ENCODE measurements at regions not wholly inside any gene's neighbourhood (a gene's known extent, or its start where the extent isn't known, plus 50 kb on each side); places are given as distances from the start of the nearest gene placed in this dataset.
A peak's percentile ranks its signal among the peaks of the same experiment; 100 is the strongest.

GRCh38 chr2:144333143-144333555 lies 186.8 kb downstream of the ZEB2 start:
- no peak for DNase-seq (ENCODE audit: extremely low read depth in 1 of 2, low read depth in 1 of 2)

GRCh38 chr2:144332356-144333142 lies 187.4 kb downstream of the ZEB2 start:
- peak in 1 of 2 donors; percentile 81 for DNase-seq (ENCODE audit: extremely low read depth in 1 of 2, low read depth in 1 of 2)

GRCh38 chr2:144331674-144332355 lies 188.1 kb downstream of the ZEB2 start:
- no peak for DNase-seq (ENCODE audit: extremely low read depth in 1 of 2, low read depth in 1 of 2)

- DNase-seq (ENCODE audit: extremely low read depth in 1 of 2, low read depth in 1 of 2) = peak in 1 of 2 donors; percentile 8
These were observed 188.8 kb downstream of the ZEB2 start for GRCh38 chr2:144330951-144331673.

DNA sequence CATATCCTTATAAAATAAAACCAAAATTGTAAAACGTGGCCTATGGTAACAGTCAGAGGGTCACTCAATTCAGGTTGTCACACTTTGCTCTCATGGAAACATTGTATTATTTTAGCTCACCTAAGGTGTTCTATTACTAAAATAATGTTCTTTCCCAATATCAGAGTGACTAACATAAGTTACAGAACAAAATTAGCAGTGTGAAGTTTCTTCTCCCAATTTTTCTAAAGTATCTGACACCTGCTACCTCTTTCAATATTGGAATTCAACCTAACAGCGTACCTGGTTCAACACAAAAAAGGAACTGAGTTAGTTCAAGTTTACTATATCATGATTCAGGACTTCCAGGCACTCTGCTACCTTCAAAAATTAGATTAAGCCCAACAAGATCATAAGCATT lies 190.4 kb downstream of the ZEB2 start:
- no peak for DNase-seq (ENCODE audit: extremely low read depth in 1 of 2, low read depth in 1 of 2)

- no peak for DNase-seq (ENCODE audit: extremely low read depth in 1 of 2, low read depth in 1 of 2)
These were observed 191.0 kb downstream of the ZEB2 start for GRCh38 chr2:144328938-144329337.

- no peak for DNase-seq (ENCODE audit: extremely low read depth in 1 of 2, low read depth in 1 of 2)
These were observed 193.1 kb downstream of the ZEB2 start for GRCh38 chr2:144326825-144327224.

DNA sequence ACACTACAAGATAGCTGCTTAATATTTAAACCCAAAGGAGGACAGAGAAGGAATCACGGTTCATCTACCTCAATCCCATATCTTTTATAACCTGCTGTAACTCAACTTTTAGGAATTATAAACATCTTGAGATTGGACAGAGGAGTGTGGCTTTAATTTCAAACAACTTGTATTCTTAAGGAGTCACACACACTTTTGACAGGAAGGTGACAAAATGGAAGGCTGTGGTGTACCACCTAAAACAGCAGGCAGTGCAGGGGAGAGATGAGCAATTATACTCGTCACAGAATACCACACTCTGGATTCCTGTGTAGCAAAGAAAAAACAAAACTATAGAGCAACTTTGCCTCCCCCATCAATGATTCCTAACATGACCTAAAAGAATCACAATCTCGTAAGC lies 194.8 kb downstream of the ZEB2 start:
- DNase-seq (ENCODE audit: extremely low read depth in 1 of 2, low read depth in 1 of 2) = peak in 1 of 2 donors; percentile 9

DNA sequence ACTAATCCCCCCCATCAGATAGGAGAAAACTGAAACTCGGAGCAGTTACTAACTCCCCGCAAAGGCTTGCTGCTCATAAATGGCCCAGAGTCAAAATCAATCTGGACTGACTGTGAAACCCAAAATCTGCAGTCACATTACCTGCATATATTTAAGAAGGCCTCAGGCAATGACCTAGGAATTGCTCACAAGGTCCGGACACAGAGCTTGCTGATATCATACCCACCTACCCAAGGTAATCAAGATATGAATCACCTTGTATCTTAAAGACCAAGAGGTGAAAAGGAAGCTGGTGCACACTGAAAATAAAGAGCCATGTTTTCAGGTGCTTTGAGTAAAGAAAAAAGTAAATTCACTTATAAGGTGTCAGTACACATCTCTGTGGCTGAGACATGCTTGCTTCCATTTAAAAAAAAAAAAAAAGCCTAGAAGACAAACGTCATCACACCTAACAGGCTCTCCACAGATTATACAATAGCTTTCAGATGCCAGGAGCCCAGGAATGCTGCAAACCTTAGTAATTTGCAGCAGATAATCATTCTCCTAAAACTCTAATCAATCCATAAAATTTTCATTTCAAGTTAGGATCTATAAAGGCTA lies 195.4 kb downstream of the ZEB2 start:
- DNase-seq (ENCODE audit: extremely low read depth in 1 of 2, low read depth in 1 of 2) = no peak

GRCh38 chr2:144323946-144324345 lies 196.0 kb downstream of the ZEB2 start:
- DNase-seq (ENCODE audit: extremely low read depth in 1 of 2, low read depth in 1 of 2) = no peak

DNA sequence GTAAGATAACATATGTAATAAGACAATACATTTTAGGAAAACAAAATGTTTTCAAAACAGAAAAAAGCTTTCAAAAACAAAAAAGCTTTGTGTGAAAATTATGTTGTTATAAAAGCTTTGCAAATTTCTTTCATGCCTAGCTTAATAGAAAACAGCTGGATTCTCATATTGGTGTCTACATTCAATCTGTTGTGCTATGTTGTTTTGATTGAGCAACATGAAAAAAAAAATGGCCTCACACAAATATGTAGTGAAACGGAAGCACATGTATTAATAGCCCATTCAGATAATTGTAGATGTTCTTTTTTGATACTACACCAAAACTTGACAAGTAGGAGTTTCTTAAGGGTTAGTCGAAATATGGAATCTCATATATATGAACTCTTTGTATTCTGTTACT lies 197.5 kb downstream of the ZEB2 start:
- DNase-seq (ENCODE audit: extremely low read depth in 1 of 2, low read depth in 1 of 2) = no peak

DNA sequence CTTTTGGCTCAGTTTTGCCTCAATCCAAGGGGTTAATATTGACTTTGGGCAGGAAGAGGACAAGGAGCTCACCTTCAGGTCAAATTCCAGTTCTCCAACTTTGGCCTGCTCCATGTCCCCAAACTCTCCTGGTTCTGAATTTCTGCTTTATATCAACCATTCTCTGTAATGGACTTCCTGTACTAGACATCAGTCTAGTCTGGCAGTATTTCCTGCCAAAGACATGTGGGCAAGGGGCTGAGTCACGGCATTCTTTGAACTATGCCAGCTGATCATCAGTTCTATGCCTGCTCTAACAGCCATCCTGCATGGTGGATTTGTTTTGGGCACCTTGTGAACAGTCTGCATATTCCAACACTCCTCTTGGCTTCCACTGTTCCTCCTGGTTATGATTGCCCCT lies 199.4 kb downstream of the ZEB2 start:
- DNase-seq (ENCODE audit: extremely low read depth in 1 of 2, low read depth in 1 of 2) = peak in 1 of 2 donors; percentile 24

- no peak for DNase-seq (ENCODE audit: extremely low read depth in 1 of 2, low read depth in 1 of 2)
These were observed 202.7 kb downstream of the ZEB2 start for GRCh38 chr2:144317071-144317738.

GRCh38 chr2:144310889-144311608 lies 208.9 kb downstream of the ZEB2 start:
- no peak for DNase-seq (ENCODE audit: extremely low read depth in 1 of 2, low read depth in 1 of 2)

GRCh38 chr2:144310484-144310883 lies 209.4 kb downstream of the ZEB2 start:
- no peak for DNase-seq (ENCODE audit: extremely low read depth in 1 of 2, low read depth in 1 of 2)

DNA sequence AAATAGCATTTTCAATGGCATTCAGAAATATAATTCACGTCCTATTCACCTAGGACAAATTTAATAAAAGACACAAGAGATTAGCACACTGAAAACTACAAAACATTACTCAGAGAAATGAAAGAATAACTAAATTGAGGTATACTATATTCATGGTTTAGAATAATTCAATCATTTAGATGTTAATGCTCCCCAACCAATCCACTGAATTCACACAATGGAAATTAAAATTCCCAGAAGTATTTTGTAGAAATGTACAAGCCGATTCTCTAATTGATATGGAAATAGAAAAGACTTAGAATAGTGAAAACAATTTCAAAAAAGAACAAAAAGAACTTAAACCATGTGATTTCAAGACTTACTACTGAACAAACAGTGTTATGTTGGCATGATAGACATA lies 212.2 kb downstream of the ZEB2 start:
- no peak for DNase-seq (ENCODE audit: extremely low read depth in 1 of 2, low read depth in 1 of 2)

DNA sequence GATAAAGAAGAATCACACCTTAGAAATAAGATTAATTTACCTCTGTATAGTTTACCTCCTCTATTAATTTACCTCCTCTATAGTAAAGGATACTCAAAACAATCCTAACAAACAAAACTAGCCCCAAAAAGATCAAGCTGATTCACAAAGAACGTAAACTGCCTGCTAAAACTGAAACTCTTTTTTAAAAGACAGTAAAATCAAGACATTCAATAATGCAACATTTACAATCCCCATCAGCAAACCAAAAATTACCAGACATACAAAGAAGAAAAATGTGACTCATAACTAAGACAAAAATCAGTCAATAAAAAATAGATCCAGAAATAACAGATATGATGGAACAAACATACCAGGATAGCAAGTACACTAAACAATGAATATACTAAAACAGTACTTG lies 215.7 kb downstream of the ZEB2 start:
- DNase-seq (ENCODE audit: extremely low read depth in 1 of 2, low read depth in 1 of 2) = no peak

DNA sequence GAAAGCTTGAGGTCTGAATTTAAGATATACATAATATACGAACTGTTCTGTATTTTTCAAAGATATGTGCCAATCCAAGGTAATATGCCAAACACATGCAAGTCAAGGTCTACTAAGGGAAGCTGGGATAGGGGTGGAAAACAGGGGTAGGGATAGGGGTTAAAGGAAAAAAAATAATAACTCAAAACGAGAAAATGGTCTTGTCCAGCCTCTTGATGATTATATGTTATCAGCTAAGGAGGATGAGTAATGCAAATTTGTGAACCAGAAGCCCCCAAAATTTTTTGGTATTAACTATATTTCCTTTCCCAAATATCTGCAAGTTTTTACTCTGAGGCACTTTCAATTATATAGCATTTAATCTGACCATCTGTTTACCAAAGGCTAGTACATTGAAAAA lies 219.3 kb downstream of the ZEB2 start:
- DNase-seq (ENCODE audit: extremely low read depth in 1 of 2, low read depth in 1 of 2) = no peak

DNA sequence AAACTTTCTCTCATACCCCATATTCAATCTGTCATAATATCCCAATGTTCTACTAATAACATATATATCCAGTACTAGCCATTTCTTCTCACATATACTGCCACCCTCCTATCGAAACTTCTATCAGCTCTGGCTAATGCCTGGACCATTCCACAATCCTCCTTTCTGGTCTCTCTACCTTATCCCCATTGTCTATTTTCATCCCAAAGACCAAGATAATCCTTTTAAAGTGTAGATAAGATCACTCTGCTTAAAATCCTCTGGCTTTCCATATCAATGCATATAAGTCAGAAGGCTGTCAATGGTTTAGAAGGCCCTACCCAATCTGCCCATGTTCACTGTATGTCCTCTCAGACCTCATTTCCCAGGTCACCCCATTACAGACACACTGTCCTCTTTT lies 229.6 kb downstream of the ZEB2 start:
- no peak for DNase-seq (ENCODE audit: extremely low read depth in 1 of 2, low read depth in 1 of 2)

DNA sequence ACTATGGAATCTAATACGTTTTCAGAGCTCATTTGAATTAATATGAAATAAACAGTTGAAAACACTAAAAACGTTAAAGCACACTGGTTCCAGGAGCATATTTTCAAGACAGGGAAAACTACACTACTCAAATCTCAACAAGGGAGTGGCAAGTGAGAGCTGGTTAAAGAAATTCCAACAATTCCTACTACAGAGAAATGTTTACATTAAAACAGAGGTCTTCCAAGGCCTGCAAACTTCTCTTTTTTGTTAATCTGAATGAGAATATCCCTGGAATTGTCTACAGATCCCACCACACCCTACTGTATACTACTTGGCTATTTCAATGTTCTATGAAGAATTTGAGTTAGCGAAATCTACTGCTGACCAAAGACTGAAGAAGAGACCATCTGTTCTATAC lies 231.5 kb downstream of the ZEB2 start:
- DNase-seq (ENCODE audit: extremely low read depth in 1 of 2, low read depth in 1 of 2) = no peak
